LNCAP (cell line): ENCODE measurements at regions not wholly inside any gene's neighbourhood (a gene's known extent, or its start where the extent isn't known, plus 50 kb on each side); places are given as distances from the start of the nearest gene placed in this dataset.

Experiments used
- CTCF ChIP-seq: fragments of 450-650 bp; IDR thresholded peaks from 2 replicates; pipeline ENCODE4 v1.5.1; 2017; ENCODE audit warnings: mild to moderate bottlenecking

- TF ChIP-seq CTCF, result no peak
Measured at GRCh38 chr16:80125677-80126076, 415.1 kb upstream of the DYNLRB2 start.

GRCh38 chr16:80123189-80123588 lies 417.6 kb upstream of the DYNLRB2 start:
- TF ChIP-seq CTCF, result no peak

GRCh38 chr16:80122115-80122514 lies 418.7 kb upstream of the DYNLRB2 start:
- TF ChIP-seq CTCF, result no peak

GRCh38 chr16:80121522-80121909 lies 419.3 kb upstream of the DYNLRB2 start:
- TF ChIP-seq CTCF, result no peak

GRCh38 chr16:80120899-80121521 lies 419.8 kb upstream of the DYNLRB2 start:
- TF ChIP-seq CTCF, result no peak

GRCh38 chr16:80117556-80118130 lies 423.1 kb upstream of the DYNLRB2 start:
- no peak for TF ChIP-seq CTCF

- TF ChIP-seq CTCF, result no peak
Measured at GRCh38 chr16:80116711-80117110, 424.1 kb upstream of the DYNLRB2 start.

GRCh38 chr16:80114699-80115098 lies 426.1 kb upstream of the DYNLRB2 start:
- TF ChIP-seq CTCF, result no peak
